HG03175 (cell line): ENCODE measurements at regions not wholly inside any gene's neighbourhood (a gene's known extent, or its start where the extent isn't known, plus 50 kb on each side); places are given as distances from the start of the nearest gene placed in this dataset.

Experiments used
- ATAC-seq: cut with Tn5 transposase; IDR thresholded peaks from one replicate; pipeline ENCODE4 v1.9.1; 2021; ENCODE audit warnings: mild to moderate bottlenecking, moderate library complexity; ENCODE audit not compliant: unreplicated experiment

DNA sequence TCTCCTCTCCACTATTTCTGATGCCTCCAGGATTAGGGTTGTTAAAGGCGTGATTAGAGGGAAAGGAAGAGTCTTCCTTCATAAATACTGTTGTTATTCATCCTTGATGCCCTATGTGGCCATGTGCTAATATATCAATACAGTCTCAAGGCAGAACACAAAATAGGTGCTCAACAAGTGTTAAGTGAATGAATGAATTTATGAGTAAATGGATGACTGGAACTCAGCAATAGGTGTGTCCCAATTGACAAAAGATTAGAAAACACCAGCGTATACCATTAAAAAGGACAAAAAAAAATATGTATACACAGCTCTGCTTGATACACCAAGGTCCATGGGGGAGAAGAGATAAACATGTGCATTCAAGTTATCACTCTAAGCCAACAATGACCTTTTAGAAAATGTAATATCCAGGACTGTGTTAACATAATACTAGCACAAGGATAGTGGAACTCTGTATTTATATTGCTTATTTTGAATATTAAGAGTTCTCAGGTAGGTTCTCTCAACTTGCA, 171.2 kb upstream of the MYLIP start:
- no peak for ATAC-seq

DNA sequence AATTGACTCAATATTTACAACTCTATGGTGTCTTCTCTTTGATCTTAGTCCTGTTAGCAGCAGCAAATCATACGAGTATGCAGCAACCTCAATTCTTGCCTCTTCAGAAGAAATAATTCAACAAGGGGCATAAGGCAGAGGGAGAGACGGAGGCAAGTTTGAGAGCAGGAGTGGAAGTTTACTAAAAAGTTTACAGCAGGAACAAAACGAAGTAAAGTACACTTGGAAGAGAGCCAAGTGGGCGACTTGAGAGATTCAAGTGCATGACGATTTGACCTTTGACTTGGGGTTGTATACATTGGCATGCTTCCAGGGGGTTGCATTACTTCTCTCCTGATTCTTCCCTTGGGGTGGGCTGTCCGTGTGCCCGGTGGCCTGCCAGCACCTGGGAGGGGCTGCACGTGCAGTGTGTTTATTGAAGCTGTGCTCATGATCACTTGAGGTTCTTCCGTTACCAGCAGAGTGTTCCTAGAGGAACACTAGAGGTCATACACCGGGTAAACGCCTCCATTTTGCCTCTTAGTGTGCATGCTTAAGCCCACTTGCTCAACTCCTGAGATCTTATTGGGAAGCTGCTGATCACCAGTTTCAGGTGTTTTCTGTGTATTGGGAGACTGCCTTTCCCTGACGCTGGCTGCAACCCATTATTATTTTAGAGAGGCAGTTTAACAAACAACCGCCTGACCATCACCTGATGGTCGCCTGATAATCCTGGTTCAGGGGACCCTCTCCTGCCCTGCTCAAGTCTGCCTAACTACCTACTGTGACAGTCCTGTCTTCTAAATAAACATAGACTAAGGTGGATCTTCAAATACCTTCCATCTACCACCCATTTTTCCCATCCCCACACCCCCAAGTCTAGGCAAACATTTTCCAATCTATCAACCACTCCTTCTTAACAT, 172.4 kb upstream of the MYLIP start:
- no peak for ATAC-seq

DNA sequence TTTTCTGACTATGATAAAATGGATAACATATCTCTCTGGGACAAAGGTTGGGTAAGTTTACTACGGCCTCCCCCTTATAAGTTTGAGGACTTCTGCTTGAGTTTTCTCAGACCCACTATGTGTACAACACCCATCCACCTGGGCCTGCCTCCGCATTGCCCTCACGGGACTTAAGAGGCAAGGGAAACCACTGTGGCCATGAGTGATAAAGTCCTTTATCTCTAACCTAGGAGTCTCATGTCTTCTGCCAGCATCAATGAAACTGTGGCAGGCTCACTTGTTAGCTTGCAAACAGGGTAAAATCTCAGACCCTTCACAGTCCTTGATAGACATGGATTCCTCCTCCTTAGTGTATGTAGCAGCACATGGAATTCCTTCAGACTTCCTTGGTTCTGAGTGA, 173.4 kb upstream of the MYLIP start:
- no peak for ATAC-seq

- no peak for ATAC-seq
Measured at GRCh38 chr6:15953152-15953880, 175.6 kb upstream of the MYLIP start.

- ATAC-seq: no peak
Measured at GRCh38 chr6:15952231-15953151, 176.4 kb upstream of the MYLIP start.

DNA sequence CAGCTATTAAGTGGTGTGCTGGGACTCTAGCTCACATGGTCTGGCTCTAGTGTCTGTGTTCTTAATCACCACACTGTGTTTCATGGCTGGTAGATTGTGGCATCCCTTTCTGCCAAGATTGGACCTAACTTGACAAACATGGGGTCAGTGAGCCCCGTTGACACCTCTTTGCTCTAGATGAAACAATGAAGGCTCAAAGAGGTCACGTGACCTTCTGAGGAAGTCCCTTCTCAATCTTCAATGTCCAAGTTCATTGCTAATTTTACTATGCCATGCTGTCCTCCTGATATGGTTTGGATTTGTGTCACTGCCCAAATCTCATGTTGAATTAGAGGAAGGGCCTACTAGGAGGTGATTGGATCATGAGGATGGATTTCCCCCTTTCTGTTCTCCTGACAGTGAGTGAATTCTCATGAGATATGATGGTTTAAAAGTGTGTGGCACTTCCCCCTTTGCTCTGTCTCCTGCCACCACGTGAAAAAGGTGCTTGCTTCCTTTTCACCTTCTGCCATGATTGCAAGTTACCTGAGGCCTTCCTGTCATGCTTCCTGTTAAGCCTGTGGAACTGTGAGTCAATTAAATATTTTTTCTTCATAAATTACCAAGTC, 177.8 kb upstream of the MYLIP start:
- no peak for ATAC-seq

- ATAC-seq: no peak
Measured at GRCh38 chr6:15949982-15950381, 178.9 kb upstream of the MYLIP start.

GRCh38 chr6:15948930-15949900, 179.7 kb upstream of the MYLIP start:
- no peak for ATAC-seq

DNA sequence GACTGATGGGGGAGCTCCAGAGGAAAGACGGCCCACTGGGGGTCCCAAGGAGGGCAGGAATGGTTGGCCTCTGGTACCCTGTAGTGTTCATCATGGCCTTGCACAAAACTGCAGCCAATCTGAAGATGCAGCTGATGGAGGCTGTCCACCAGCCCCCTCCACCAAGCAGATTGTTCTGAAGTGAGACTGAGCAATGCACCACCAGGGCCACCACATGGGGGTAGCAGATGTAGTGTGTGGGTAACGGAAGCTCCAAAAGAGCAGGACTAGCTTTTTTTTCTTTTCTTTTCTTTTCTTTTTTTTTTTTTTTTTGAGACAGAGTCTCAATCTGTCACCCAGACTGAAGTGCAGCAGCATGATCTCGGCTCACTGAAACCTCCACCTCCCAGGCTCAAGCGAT, 181.0 kb upstream of the MYLIP start:
- ATAC-seq: no peak

DNA sequence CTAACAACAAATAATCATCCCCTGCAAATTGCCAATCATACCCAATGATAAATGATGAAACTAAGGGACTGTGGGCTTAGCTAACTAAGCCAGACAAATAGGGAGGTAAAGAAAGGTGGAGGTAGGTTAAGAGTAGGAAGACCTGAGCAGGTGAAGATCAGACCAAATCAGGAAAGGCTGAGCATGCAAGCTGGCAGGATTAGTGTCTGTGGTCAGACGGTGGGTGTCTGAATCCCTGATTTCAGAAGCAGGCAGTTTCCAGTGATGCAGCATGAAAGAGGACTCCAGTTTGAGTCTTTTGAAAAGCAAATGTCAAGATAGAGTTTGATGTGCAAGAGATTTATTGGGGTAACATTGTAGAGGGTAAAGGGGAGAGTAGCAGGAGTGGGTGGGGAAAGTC, 181.4 kb upstream of the MYLIP start:
- no peak for ATAC-seq

GRCh38 chr6:15946701-15947385, 182.0 kb upstream of the MYLIP start:
- ATAC-seq: no peak

DNA sequence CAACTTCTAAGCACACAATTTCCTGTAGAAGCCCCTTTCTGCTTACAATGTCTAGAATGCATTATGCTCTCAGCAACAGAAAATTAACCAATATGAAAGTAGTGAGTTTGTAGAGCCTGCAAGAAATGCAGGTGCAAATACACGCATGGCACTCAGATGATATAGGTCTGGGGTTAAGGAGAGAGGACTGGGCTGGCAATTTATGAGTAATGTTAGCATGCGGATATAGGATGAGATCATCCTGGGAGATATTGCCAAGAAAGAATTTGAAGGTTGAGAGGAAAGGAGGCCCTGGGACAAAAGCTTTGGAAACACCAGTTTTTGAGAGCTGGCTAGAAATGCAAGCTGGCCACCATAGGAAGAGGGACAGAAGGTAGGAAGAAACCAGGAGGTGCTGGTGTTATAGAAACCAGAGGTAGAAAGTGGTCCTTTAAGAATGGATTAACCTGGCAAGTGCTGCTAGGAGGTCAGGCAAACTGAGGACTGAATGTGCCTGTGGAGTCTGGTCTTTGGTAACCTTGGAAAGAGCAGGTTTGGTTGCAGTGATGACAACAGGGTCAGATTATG, 183.2 kb upstream of the MYLIP start:
- no peak for ATAC-seq

GRCh38 chr6:15943423-15943822, 185.5 kb upstream of the MYLIP start:
- ATAC-seq: no peak

GRCh38 chr6:15941168-15941567, 187.7 kb upstream of the MYLIP start:
- no peak for ATAC-seq

GRCh38 chr6:15938107-15938506, 190.8 kb upstream of the MYLIP start:
- ATAC-seq: no peak

DNA sequence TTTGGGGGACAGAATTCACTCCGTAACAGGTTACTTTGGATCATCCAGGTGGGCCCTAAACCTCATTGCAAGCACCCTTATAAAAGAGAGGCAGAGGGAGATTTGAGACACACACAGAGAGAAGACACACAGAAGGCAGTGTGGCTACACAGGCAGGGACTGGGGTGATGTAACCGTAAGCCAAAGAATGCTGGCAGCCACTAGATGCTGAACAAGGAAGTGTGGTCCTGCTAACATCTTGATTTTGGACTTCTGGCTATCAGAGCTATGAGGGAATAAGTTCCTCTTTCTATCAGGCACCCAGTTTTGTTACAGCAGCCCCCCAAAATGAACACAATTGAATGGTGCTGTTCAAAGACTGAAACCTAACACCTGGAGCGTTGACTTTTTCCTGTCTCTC, 191.3 kb upstream of the MYLIP start:
- ATAC-seq: no peak

GRCh38 chr6:15936503-15936902, 192.4 kb upstream of the MYLIP start:
- ATAC-seq: peak; percentile 94

DNA sequence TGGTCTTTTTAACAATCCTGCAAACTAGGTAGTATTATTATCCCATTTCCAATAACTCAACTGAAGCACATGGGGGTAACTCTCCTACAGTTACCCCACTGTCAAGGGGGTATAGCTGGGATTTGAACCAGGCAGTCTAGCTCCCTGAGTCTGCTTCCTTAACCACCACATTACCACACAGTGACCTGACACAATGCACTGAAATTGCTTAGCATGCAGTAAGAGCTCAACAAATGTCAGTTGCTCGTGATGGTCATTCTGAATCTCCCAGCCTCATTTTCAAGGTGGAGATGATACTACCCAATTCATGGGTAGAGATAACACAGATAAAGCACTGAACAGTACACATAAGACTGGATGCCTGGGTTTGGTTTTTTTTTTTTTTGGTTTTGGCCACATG, 193.2 kb upstream of the MYLIP start:
- no peak for ATAC-seq
